Lung (tissue), 11 donors: ENCODE measurements at regions not wholly inside any gene's neighbourhood (a gene's known extent, or its start where the extent isn't known, plus 50 kb on each side); places are given as distances from the start of the nearest gene placed in this dataset.

Source experiments
- ATAC-seq: fragments of 200-7000 bp; cut with Tn5 transposase; one replicate; pipeline ENCODE4 v1.9.1; 2020; ENCODE audit warnings: moderate number of reproducible peaks; ENCODE audit not compliant: insufficient read depth, low FRiP score
- DNase-seq, 3 donors: peaks; one replicate each; pipeline ENCODE4 v3.0.0-alpha.2; 2013 to 2017
- H3K27ac ChIP-seq, 2 donors: one replicate each; pipeline ENCODE4 v1.5.1; 2013; ENCODE audit warnings: mild to moderate bottlenecking in 2 of 2, moderate library complexity in 2 of 2, control low read depth in 1 of 2, inconsistent platforms in 1 of 2, low read depth in 1 of 2, low read length in 1 of 2
- H3K27me3 ChIP-seq, 3 donors: one replicate each; pipeline ENCODE4 v1.5.1; 2013; ENCODE audit warnings: low read length in 2 of 3; ENCODE audit not compliant: control insufficient read depth in 3 of 3, insufficient read depth in 3 of 3
- H3K36me3 ChIP-seq, 4 donors: one replicate each; pipeline ENCODE4 v1.5.1; 2013; ENCODE audit warnings: low read length in 4 of 4, mild to moderate bottlenecking in 1 of 4, moderate library complexity in 1 of 4; ENCODE audit not compliant: control insufficient read depth in 4 of 4, insufficient read depth in 4 of 4
- H3K4me1 ChIP-seq, 5 donors: one replicate each; pipeline ENCODE4 v1.5.1; 2013; ENCODE audit warnings: low read length in 5 of 5, mild to moderate bottlenecking in 2 of 5, moderate library complexity in 1 of 5; ENCODE audit not compliant: control insufficient read depth in 5 of 5, insufficient read depth in 5 of 5
- H3K4me3 ChIP-seq: one replicate; pipeline ENCODE4 v1.5.1; 2013; ENCODE audit warnings: mild to moderate bottlenecking, control low read depth, moderate library complexity
- H3K9ac ChIP-seq, 2 donors: one replicate each; pipeline ENCODE4 v1.5.1; 2013; ENCODE audit warnings: low read length in 2 of 2, control low read depth in 1 of 2; ENCODE audit not compliant: insufficient read depth in 1 of 2
- H3K9me3 ChIP-seq, 4 donors: one replicate each; pipeline ENCODE4 v1.5.1; 2013; ENCODE audit warnings: low read length in 3 of 4, mild to moderate bottlenecking in 1 of 4, moderate library complexity in 1 of 4; ENCODE audit not compliant: control insufficient read depth in 4 of 4, insufficient read depth in 3 of 4
- CTCF ChIP-seq: IDR thresholded peaks from 2 replicates; pipeline ENCODE4 v1.5.1; 2012; ENCODE audit warnings: mild to moderate bottlenecking; ENCODE audit errors: control extremely low read depth, extremely low read depth
- WGBS, 2 donors: extraction: QIAGEN DNeasy Blood & Tissue Kit; methylation state at CpG; one replicate each; pipeline ENCODE4 v1.1.7; 2013; 5-methylcytosine and 5-hydroxymethylcytosine counted together
- donor health status: control.
- donor health status: control.
- donor health status: Bipolar disorder and iron deficiency.
- donor health status: healthy.
- donor health status: DM: yes; HTN: yes; CAD: no.

GRCh38 chr17:36768394-36768793, 167.0 kb downstream of the MRM1 start:
- no peaks in the 10 kb centered on the region for H3K9me3 ChIP-seq
- TF ChIP-seq CTCF: no peak
- no peak overlapping the region for H3K9ac ChIP-seq
- DNase-seq (no peak), ATAC-seq (no peak)
- H3K27ac ChIP-seq: no peak overlapping the region
- H3K4me3 ChIP-seq: no peak overlapping the region
- H3K4me1 ChIP-seq: no peaks in the 10 kb centered on the region
- WGBS, 2 donors: 40% methylated on average over 13 of the region's 13 CpGs
- no peaks in the 10 kb centered on the region for H3K36me3 ChIP-seq
- H3K27me3 ChIP-seq: peaks cover 0 to 25% (median 2%) of the 10 kb centered on the region in 3 donors

- ATAC-seq: no peak
- Histone ChIP-seq H3K27me3 (peaks cover 0 to 29% (median 4%) of the 10 kb centered on the region in 3 donors), H3K27ac (no peak overlapping the region), H3K4me3 (no peak overlapping the region), H3K9me3 (no peaks in the 10 kb centered on the region), H3K9ac (no peak overlapping the region), H3K4me1 (no peaks in the 10 kb centered on the region), H3K36me3 (no peaks in the 10 kb centered on the region)
- 28 to 29% methylated on average over 4 of the region's 4 CpGs for WGBS, 2 donors
- no peak for TF ChIP-seq CTCF
- no peak for DNase-seq
These were observed 164.2 kb upstream of the LHX1 start for GRCh38 chr17:36773039-36773438.

- ATAC-seq (no peak), DNase-seq (peak in 2 of 3 donors; percentile 12 to 42)
- Histone ChIP-seq H3K27me3 (peaks cover 0 to 17% (median 4%) of the 10 kb centered on the region in 3 donors), H3K9ac (no peak overlapping the region), H3K36me3 (no peaks in the 10 kb centered on the region), H3K27ac (no peak overlapping the region), H3K4me3 (no peak overlapping the region), H3K9me3 (peaks cover 0 to 5% (median 0%) of the 10 kb centered on the region in 4 donors), H3K4me1 (no peaks in the 10 kb centered on the region)
- no peak for TF ChIP-seq CTCF
- WGBS, 2 donors: 23 to 24% methylated on average over 6 of the region's 6 CpGs
These were observed 160.2 kb upstream of the LHX1 start for GRCh38 chr17:36777118-36777517.

GRCh38 chr17:36778448-36778847, 158.8 kb upstream of the LHX1 start:
- DNase-seq (peak in 2 of 3 donors; percentile 10 to 32), ATAC-seq (no peak)
- WGBS, 2 donors: 36 to 42% methylated on average over 8 of the region's 8 CpGs
- Histone ChIP-seq H3K4me1 (no peaks in the 10 kb centered on the region), H3K27ac (no peak overlapping the region), H3K27me3 (peaks cover 0 to 7% (median 4%) of the 10 kb centered on the region in 3 donors), H3K36me3 (no peaks in the 10 kb centered on the region), H3K9ac (no peak overlapping the region), H3K9me3 (peaks cover 0 to 8% (median 0%) of the 10 kb centered on the region in 4 donors), H3K4me3 (no peak overlapping the region)
- TF ChIP-seq CTCF: no peak
